ENCODE measurements at regions not wholly inside any gene's neighbourhood (a gene's known extent, or its start where the extent isn't known, plus 50 kb on each side); places are given as distances from the start of the nearest gene placed in this dataset.

DNA sequence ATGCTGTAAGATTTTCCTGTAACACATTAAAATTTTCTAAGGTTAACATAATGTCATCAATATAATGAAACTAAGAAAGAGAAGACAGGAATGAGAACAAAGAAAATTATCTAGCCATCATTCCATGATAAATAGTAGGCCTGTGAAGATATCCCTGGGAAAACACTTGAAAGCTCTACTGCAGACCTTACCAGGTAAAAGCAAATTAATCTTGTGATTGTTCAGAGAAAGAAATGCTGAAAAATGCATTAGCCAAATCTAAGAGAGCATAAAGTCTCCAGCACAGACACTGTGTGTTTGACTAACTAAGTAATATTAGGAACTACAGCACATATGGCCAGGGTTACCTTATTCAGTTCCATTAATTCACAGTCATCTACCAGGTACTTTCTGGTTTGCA lies 628.3 kb upstream of the GRAMD2B start:
- H3K4me3 ChIP-seq (ENCODE audit: low read depth, low read length), result no peak overlapping the region
- TF ChIP-seq, protein P1, sequence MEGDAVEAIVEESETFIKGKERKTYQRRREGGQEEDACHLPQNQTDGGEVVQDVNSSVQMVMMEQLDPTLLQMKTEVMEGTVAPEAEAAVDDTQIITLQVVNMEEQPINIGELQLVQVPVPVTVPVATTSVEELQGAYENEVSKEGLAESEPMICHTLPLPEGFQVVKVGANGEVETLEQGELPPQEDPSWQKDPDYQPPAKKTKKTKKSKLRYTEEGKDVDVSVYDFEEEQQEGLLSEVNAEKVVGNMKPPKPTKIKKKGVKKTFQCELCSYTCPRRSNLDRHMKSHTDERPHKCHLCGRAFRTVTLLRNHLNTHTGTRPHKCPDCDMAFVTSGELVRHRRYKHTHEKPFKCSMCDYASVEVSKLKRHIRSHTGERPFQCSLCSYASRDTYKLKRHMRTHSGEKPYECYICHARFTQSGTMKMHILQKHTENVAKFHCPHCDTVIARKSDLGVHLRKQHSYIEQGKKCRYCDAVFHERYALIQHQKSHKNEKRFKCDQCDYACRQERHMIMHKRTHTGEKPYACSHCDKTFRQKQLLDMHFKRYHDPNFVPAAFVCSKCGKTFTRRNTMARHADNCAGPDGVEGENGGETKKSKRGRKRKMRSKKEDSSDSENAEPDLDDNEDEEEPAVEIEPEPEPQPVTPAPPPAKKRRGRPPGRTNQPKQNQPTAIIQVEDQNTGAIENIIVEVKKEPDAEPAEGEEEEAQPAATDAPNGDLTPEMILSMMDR (IDR thresholded peaks at IDR 0.05; ENCODE audit: low read depth, low read length), result no peak
- H3K36me3 ChIP-seq, result no peaks in the 10 kb centered on the region
- no peak overlapping the region for H3K27ac ChIP-seq
- H3K27me3 ChIP-seq (ENCODE audit: insufficient read depth, low read depth, severe bottlenecking), result no peaks in the 10 kb centered on the region
- DNase-seq, result no peak
- H3K9me3 ChIP-seq (ENCODE audit: severe bottlenecking), result no peaks in the 10 kb centered on the region

DNA sequence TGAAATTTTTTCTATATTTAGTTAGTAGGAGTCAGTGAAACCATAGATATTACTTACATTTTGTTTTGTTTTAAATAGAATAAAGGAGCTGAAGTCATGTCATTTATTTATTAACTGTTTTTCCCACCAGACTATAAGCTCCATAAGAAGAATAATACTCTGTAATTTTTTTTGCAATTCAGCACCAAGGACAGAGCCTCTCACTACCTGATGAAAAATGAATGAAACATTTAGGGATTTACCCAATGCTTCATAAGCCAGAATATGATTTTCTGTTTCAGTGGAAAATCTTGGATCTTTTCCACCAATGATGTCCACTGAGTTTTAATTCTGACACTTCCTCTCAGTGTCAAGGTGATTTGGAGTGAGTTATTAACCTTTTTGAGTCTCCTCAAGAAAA lies 624.9 kb upstream of the GRAMD2B start:
- no peak overlapping the region for H3K27ac ChIP-seq
- TF ChIP-seq, protein P1 (IDR thresholded peaks at IDR 0.05; ENCODE audit: low read depth, low read length), result no peak
- H3K36me3 ChIP-seq, result no peaks in the 10 kb centered on the region
- H3K4me3 ChIP-seq (ENCODE audit: low read depth, low read length), result no peak overlapping the region
- DNase-seq, result no peak
- no peaks in the 10 kb centered on the region for H3K9me3 ChIP-seq (ENCODE audit: severe bottlenecking)
- H3K27me3 ChIP-seq (ENCODE audit: insufficient read depth, low read depth, severe bottlenecking), result no peaks in the 10 kb centered on the region

DNA sequence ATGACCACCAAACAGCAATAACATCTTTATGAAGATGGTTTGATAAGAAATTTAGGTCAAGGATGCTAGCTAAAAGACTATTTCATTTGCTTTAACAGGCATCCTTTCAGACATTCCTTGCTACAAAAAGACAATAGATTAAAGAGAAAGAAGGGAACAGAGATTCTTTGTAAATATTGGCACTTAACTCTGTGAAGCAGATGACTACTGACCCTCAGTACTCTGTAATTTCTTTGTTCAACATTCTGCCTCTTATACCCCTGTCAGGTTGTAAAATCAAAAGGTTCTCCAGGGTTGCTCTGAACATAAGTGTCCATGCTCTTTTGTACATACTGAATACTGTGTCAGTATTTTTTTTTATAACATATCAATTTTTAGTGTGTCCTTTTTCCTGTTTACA lies 610.6 kb upstream of the GRAMD2B start:
- H3K36me3 ChIP-seq, result no peaks in the 10 kb centered on the region
- H3K27me3 ChIP-seq (ENCODE audit: insufficient read depth, low read depth, severe bottlenecking), result no peaks in the 10 kb centered on the region
- TF ChIP-seq, protein P1 (IDR thresholded peaks at IDR 0.05; ENCODE audit: low read depth, low read length), result no peak
- no peak overlapping the region for H3K4me3 ChIP-seq (ENCODE audit: low read depth, low read length)
- no peak overlapping the region for H3K27ac ChIP-seq
- DNase-seq, result no peak
- H3K9me3 ChIP-seq (ENCODE audit: severe bottlenecking), result no peaks in the 10 kb centered on the region

DNA sequence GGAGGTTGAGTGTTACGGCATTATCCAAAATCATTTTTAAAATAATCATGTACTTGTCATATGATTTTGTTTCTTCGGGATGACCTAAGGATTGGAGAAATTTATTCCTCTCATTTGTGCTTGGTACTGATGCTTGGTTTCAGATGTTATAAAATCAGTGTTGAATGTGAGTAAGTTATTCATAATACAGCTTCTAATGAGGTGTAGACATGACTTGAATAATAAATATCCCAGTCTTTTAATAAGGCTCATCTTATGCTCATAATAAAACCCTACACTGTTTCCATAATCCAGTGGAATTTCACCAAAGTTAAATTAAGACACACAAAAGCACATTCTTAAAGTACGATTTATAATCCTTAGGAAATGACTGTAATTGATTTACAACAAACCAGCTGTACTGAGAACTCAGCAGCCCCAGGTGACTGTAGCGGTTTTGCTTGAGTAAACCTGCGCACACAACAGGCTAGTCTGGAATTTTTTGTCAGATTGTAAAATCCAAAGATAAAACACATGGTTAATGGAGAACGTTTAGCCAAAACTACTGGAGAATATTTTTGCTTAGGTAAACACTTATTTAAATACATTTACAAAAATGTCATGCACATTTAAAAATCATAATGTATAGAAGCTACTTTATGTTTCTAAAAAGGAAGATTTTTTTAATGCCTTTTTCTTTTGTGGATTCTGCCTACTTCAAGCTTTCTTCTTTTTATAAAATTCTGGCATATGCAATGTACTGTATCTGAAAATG lies 609.8 kb upstream of the GRAMD2B start:
- TF ChIP-seq, protein P1 (IDR thresholded peaks at IDR 0.05; ENCODE audit: low read depth, low read length), result no peak
- no peaks in the 10 kb centered on the region for H3K36me3 ChIP-seq
- no peak overlapping the region for H3K4me3 ChIP-seq (ENCODE audit: low read depth, low read length)
- no peak overlapping the region for H3K27ac ChIP-seq
- H3K9me3 ChIP-seq (ENCODE audit: severe bottlenecking), result no peaks in the 10 kb centered on the region
- H3K27me3 ChIP-seq (ENCODE audit: insufficient read depth, low read depth, severe bottlenecking), result no peaks in the 10 kb centered on the region
- no peak for DNase-seq

DNA sequence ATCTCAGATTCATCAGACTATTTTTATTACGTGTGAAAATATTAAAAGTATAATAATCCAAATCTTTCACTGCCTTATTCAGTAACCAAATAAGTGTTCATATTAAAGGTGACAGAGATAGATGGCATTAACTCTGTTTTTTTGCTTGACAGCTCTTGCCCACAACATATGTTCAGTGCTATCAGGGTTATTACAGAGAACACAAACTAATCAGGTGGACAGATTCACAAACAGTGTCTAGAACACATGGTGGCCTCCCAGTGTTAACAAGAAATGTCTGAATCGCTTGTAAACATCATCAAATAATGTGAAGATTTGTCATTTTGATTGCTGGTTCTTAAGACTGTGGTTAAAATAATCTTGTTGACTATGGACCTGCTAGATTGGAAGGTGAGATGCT lies 609.1 kb upstream of the GRAMD2B start:
- TF ChIP-seq, protein P1 (IDR thresholded peaks at IDR 0.05; ENCODE audit: low read depth, low read length), result no peak
- H3K36me3 ChIP-seq, result no peaks in the 10 kb centered on the region
- no peak for DNase-seq

DNA sequence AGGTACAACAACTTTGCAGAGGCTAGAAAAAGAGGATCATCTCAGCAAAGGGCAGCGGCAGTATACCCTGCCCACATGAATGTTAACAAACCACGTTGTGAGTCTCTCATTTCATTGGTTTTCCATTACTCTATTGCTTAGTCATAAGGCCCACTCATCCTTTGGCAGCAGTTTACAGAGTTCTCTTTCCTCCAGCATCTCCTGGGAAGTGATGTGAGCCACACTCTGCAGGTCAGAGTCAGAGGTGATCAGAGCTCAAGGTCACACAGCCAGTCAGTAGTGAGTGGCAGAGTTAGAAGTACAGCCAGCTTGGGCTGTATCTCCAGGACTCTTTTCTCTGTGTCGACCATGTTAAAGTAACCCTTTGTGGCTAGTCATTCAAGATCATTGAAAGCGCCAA lies 599.6 kb upstream of the GRAMD2B start:
- Histone ChIP-seq H3K27ac (no peak overlapping the region), H3K36me3 (no peaks in the 10 kb centered on the region), H3K9me3 (ENCODE audit: severe bottlenecking) (no peaks in the 10 kb centered on the region), H3K27me3 (ENCODE audit: insufficient read depth, low read depth, severe bottlenecking) (no peaks in the 10 kb centered on the region), H3K4me3 (ENCODE audit: low read depth, low read length) (no peak overlapping the region)
- no peak for DNase-seq
- TF ChIP-seq, protein P1 (IDR thresholded peaks at IDR 0.05; ENCODE audit: low read depth, low read length), result no peak

More for the DNA sequence above, 609.1 kb upstream of the GRAMD2B start:
- Histone ChIP-seq H3K27ac (no peak overlapping the region), H3K9me3 (ENCODE audit: severe bottlenecking) (no peaks in the 10 kb centered on the region), H3K27me3 (ENCODE audit: insufficient read depth, low read depth, severe bottlenecking) (no peaks in the 10 kb centered on the region), H3K4me3 (ENCODE audit: low read depth, low read length) (no peak overlapping the region)

Measured in WERI-Rb-1 (cell line).